SH-SY5Y (cell line): ENCODE measurements at regions not wholly inside any gene's neighbourhood (a gene's known extent, or its start where the extent isn't known, plus 50 kb on each side); places are given as distances from the start of the nearest gene placed in this dataset.

ENCODE experiments used
- GATA2 ChIP-seq: IDR thresholded peaks from 2 replicates; pipeline ENCODE4 v1.6.1; 2011; ENCODE audit warnings: mild to moderate bottlenecking, low read depth, low read length
- GATA3 ChIP-seq: IDR thresholded peaks from 2 replicates; pipeline ENCODE4 v1.6.1; 2011; ENCODE audit warnings: low read depth, mild to moderate bottlenecking, low read length, moderate library complexity

GRCh38 chr3:147653367-147653923, 244.3 kb downstream of the ZIC1 start:
- TF ChIP-seq GATA3 (no peak), GATA2 (no peak)
